ENCODE measurements at regions not wholly inside any gene's neighbourhood (a gene's known extent, or its start where the extent isn't known, plus 50 kb on each side); places are given as distances from the start of the nearest gene placed in this dataset.

GRCh38 chr2:128465246-128466170, 146.8 kb upstream of the HS6ST1 start:
- DNase-seq (ENCODE audit: insufficient read length, low spot score): no peak
- no peak for FAIRE-seq
- TF ChIP-seq PAX5 (IDR thresholded peaks at IDR 0.05; ENCODE audit: insufficient read depth, low read length, severe bottlenecking): no peak
- TF ChIP-seq POLR2AphosphoS5 (IDR thresholded peaks at IDR 0.05; ENCODE audit: low read depth, low read length): no peak
- no peak for TF ChIP-seq SPI1 (IDR thresholded peaks at IDR 0.05; ENCODE audit: low read depth, low read length)
- TF ChIP-seq POLR2A (IDR thresholded peaks at IDR 0.05; ENCODE audit: low read depth, low read length): no peak
- TF ChIP-seq TAF1 (IDR thresholded peaks at IDR 0.05; ENCODE audit: low read depth, low read length): no peak
- TF ChIP-seq POU2F2 (IDR thresholded peaks at IDR 0.05; ENCODE audit: low read depth, low read length): no peak

GRCh38 chr2:128466376-128466775, 147.7 kb upstream of the HS6ST1 start:
- FAIRE-seq (no peak), DNase-seq (ENCODE audit: insufficient read length, low spot score) (no peak)
- no peak for TF ChIP-seq SPI1 (IDR thresholded peaks at IDR 0.05; ENCODE audit: low read depth, low read length)
- TF ChIP-seq PAX5 (IDR thresholded peaks at IDR 0.05; ENCODE audit: insufficient read depth, low read length, severe bottlenecking): no peak
- TF ChIP-seq POLR2AphosphoS5 (IDR thresholded peaks at IDR 0.05; ENCODE audit: low read depth, low read length): no peak
- TF ChIP-seq TAF1 (IDR thresholded peaks at IDR 0.05; ENCODE audit: low read depth, low read length): no peak

GRCh38 chr2:128466776-128467175, 148.1 kb upstream of the HS6ST1 start:
- DNase-seq (ENCODE audit: insufficient read length, low spot score) (no peak), FAIRE-seq (no peak)
- TF ChIP-seq POLR2A (IDR thresholded peaks at IDR 0.05; ENCODE audit: low read depth, low read length) (no peak), SPI1 (IDR thresholded peaks at IDR 0.05; ENCODE audit: low read depth, low read length) (no peak), POU2F2 (IDR thresholded peaks at IDR 0.05; ENCODE audit: low read depth, low read length) (no peak), POLR2AphosphoS5 (IDR thresholded peaks at IDR 0.05; ENCODE audit: low read depth, low read length) (no peak), TAF1 (IDR thresholded peaks at IDR 0.05; ENCODE audit: low read depth, low read length) (no peak), PAX5 (IDR thresholded peaks at IDR 0.05; ENCODE audit: insufficient read depth, low read length, severe bottlenecking) (no peak)

- DNase-seq (ENCODE audit: insufficient read length, low spot score) (no peak), FAIRE-seq (no peak)
- TF ChIP-seq POLR2AphosphoS5 (IDR thresholded peaks at IDR 0.05; ENCODE audit: low read depth, low read length) (no peak), TAF1 (IDR thresholded peaks at IDR 0.05; ENCODE audit: low read depth, low read length) (no peak), PAX5 (IDR thresholded peaks at IDR 0.05; ENCODE audit: insufficient read depth, low read length, severe bottlenecking) (no peak), POU2F2 (IDR thresholded peaks at IDR 0.05; ENCODE audit: low read depth, low read length) (no peak), POLR2A (IDR thresholded peaks at IDR 0.05; ENCODE audit: low read depth, low read length) (no peak), SPI1 (IDR thresholded peaks at IDR 0.05; ENCODE audit: low read depth, low read length) (no peak)
Measured at GRCh38 chr2:128467321-128467969, 148.8 kb upstream of the HS6ST1 start.

GRCh38 chr2:128468186-128468920, 149.7 kb upstream of the HS6ST1 start:
- TF ChIP-seq POLR2A (IDR thresholded peaks at IDR 0.05; ENCODE audit: low read depth, low read length): no peak
- no peak for TF ChIP-seq SPI1 (IDR thresholded peaks at IDR 0.05; ENCODE audit: low read depth, low read length)
- no peak for TF ChIP-seq POU2F2 (IDR thresholded peaks at IDR 0.05; ENCODE audit: low read depth, low read length)
- TF ChIP-seq POLR2AphosphoS5 (IDR thresholded peaks at IDR 0.05; ENCODE audit: low read depth, low read length): no peak
- no peak for TF ChIP-seq PAX5 (IDR thresholded peaks at IDR 0.05; ENCODE audit: insufficient read depth, low read length, severe bottlenecking)
- TF ChIP-seq TAF1 (IDR thresholded peaks at IDR 0.05; ENCODE audit: low read depth, low read length): no peak
- DNase-seq (ENCODE audit: insufficient read length, low spot score) (no peak), FAIRE-seq (no peak)

- no peak for DNase-seq (ENCODE audit: insufficient read length, low spot score)
- no peak for FAIRE-seq
- TF ChIP-seq TAF1 (IDR thresholded peaks at IDR 0.05; ENCODE audit: low read depth, low read length) (no peak), SPI1 (IDR thresholded peaks at IDR 0.05; ENCODE audit: low read depth, low read length) (no peak), PAX5 (IDR thresholded peaks at IDR 0.05; ENCODE audit: insufficient read depth, low read length, severe bottlenecking) (no peak), POU2F2 (IDR thresholded peaks at IDR 0.05; ENCODE audit: low read depth, low read length) (no peak), POLR2A (IDR thresholded peaks at IDR 0.05; ENCODE audit: low read depth, low read length) (no peak), POLR2AphosphoS5 (IDR thresholded peaks at IDR 0.05; ENCODE audit: low read depth, low read length) (no peak)
Measured at GRCh38 chr2:128469203-128469602, 150.5 kb upstream of the HS6ST1 start.

GRCh38 chr2:128469875-128470274, 151.2 kb upstream of the HS6ST1 start:
- TF ChIP-seq TAF1 (IDR thresholded peaks at IDR 0.05; ENCODE audit: low read depth, low read length) (no peak), POLR2AphosphoS5 (IDR thresholded peaks at IDR 0.05; ENCODE audit: low read depth, low read length) (no peak), PAX5 (IDR thresholded peaks at IDR 0.05; ENCODE audit: insufficient read depth, low read length, severe bottlenecking) (no peak), POLR2A (IDR thresholded peaks at IDR 0.05; ENCODE audit: low read depth, low read length) (no peak), SPI1 (IDR thresholded peaks at IDR 0.05; ENCODE audit: low read depth, low read length) (no peak), POU2F2 (IDR thresholded peaks at IDR 0.05; ENCODE audit: low read depth, low read length) (no peak)
- FAIRE-seq: no peak
- DNase-seq (ENCODE audit: insufficient read length, low spot score): no peak

GRCh38 chr2:128472789-128473174, 154.1 kb upstream of the HS6ST1 start:
- TF ChIP-seq SPI1 (IDR thresholded peaks at IDR 0.05; ENCODE audit: low read depth, low read length) (0 out of 2 replicates have a peak, but pooled peaks have one; percentile 12), POLR2A (IDR thresholded peaks at IDR 0.05; ENCODE audit: low read depth, low read length) (no peak)
- DNase-seq (ENCODE audit: insufficient read length, low spot score): peak; percentile 41
- no peak for FAIRE-seq
